ENCODE measurements at regions not wholly inside any gene's neighbourhood (a gene's known extent, or its start where the extent isn't known, plus 50 kb on each side); places are given as distances from the start of the nearest gene placed in this dataset.

DNA sequence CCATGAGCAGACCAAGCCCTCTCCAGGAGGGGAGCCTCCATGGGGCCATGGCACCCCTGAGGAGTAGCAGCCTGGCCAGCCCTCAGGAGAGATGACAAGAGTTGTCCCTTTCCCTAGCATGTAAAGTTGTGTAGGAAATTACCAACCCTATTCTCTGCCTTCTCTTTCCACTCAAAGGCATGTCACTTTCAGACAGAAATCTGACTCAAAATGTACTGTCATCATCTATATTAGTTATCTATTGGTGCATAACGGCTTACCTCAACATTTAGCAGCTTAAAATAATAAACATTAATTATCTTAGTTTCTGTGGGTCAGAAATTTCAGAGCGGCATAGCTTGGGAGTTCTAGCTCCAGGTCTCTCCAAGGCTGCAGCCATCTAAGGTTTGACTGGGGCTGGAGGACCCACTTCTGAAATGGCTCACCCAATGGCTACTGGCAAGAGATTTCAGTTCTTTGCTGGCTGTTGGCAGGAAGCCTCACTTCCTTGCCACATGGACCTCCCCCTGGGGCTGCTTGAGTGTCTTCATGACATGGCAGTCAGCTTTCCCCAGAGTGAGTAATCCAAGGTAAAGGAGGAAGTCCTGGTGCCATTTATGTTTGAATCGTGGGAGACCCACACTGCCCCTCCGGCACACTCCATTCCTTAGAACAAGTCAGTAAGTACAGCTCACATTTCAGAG, 632.3 kb downstream of the CCDC171 start:
- TF ChIP-seq EZH2 (IDR thresholded peaks at IDR 0.05; ENCODE audit: borderline replicate concordance, low read length), result no peak
- TF ChIP-seq, protein P1, sequence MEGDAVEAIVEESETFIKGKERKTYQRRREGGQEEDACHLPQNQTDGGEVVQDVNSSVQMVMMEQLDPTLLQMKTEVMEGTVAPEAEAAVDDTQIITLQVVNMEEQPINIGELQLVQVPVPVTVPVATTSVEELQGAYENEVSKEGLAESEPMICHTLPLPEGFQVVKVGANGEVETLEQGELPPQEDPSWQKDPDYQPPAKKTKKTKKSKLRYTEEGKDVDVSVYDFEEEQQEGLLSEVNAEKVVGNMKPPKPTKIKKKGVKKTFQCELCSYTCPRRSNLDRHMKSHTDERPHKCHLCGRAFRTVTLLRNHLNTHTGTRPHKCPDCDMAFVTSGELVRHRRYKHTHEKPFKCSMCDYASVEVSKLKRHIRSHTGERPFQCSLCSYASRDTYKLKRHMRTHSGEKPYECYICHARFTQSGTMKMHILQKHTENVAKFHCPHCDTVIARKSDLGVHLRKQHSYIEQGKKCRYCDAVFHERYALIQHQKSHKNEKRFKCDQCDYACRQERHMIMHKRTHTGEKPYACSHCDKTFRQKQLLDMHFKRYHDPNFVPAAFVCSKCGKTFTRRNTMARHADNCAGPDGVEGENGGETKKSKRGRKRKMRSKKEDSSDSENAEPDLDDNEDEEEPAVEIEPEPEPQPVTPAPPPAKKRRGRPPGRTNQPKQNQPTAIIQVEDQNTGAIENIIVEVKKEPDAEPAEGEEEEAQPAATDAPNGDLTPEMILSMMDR (IDR thresholded peaks at IDR 0.05; ENCODE audit: low read length), result no peak

All from OCI-LY1 (cell line).